ENCODE measurements at regions not wholly inside any gene's neighbourhood (a gene's known extent, or its start where the extent isn't known, plus 50 kb on each side); places are given as distances from the start of the nearest gene placed in this dataset.

- no peaks in the 10 kb centered on the region for H3K9me3 Mint-ChIP-seq (ENCODE audit: unreplicated experiment)
Observed at GRCh38 chr14:97328743-97329142, 531.6 kb downstream of the VRK1 start.

DNA sequence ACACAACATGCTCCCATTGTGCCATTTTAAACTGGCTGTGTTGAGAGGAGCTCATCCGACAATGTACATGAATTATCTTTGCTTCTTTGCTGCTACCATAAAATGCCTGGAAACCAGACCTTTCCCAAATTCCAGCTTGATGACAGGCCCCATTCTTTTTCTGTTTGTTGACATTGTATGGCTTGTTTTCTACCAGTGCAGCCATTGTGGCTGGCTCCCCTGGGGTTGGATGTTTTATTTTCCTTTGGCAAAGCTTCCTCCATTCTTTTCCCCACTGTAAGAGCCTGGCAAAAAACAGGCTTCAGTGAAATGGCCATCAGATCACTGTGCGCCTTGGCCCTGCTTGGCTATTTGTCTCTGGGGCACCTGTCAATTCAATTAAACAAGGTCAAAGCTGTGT lies 532.5 kb downstream of the VRK1 start:
- Mint-ChIP-seq H3K27me3 (ENCODE audit: low read depth, unreplicated experiment) (no peaks in the 10 kb centered on the region), H3K36me3 (ENCODE audit: low read depth, unreplicated experiment) (no peaks in the 10 kb centered on the region), H3K4me3 (ENCODE audit: unreplicated experiment) (no peak overlapping the region), H3K27ac (ENCODE audit: unreplicated experiment) (no peak overlapping the region), H3K4me1 (ENCODE audit: low read depth, unreplicated experiment) (no peaks in the 10 kb centered on the region), H3K9me3 (ENCODE audit: unreplicated experiment) (no peaks in the 10 kb centered on the region)
- no peak overlapping the region for H3K4me2 ChIP-seq (ENCODE audit: low read length)
- no peaks in the 10 kb centered on the region for H3K4me1 ChIP-seq (ENCODE audit: insufficient read depth, low read length)
- no peaks in the 10 kb centered on the region for H3K79me2 ChIP-seq (ENCODE audit: insufficient read depth, low read length)
- FAIRE-seq, result no peak
- no peak for DNase-seq (ENCODE audit: low read depth)
- no peaks in the 10 kb centered on the region for H3K9me3 ChIP-seq (ENCODE audit: insufficient read depth, low read depth, low read length)
- no peak overlapping the region for H3K4me3 ChIP-seq (ENCODE audit: insufficient read depth, low read depth, low read length)
- no peaks in the 10 kb centered on the region for H4K20me1 ChIP-seq (ENCODE audit: insufficient read depth, low read length)
- no peak for TF ChIP-seq CTCF (IDR thresholded peaks at IDR 0.05; ENCODE audit: insufficient read depth, low read depth, low read length)
- no peak for TF ChIP-seq EZH2 (IDR thresholded peaks at IDR 0.05; ENCODE audit: insufficient read depth, low read length)
- no peaks in the 10 kb centered on the region for H3K36me3 ChIP-seq (ENCODE audit: insufficient read depth, low read length)
- H3K27ac ChIP-seq (ENCODE audit: low read depth, low read length), result no peak overlapping the region
- no peaks in the 10 kb centered on the region for H3K27me3 ChIP-seq (ENCODE audit: insufficient read depth, low read length)
- no peak overlapping the region for H3K9ac ChIP-seq (ENCODE audit: low read length)
- H2AFZ ChIP-seq (ENCODE audit: low read depth, low read length), result no peak overlapping the region

More at GRCh38 chr14:97328743-97329142, 531.6 kb downstream of the VRK1 start:
- Histone ChIP-seq H3K9ac (ENCODE audit: low read length) (no peak overlapping the region), H3K79me2 (ENCODE audit: insufficient read depth, low read length) (no peaks in the 10 kb centered on the region), H4K20me1 (ENCODE audit: insufficient read depth, low read length) (no peaks in the 10 kb centered on the region), H3K4me1 (ENCODE audit: insufficient read depth, low read length) (no peaks in the 10 kb centered on the region), H3K27ac (ENCODE audit: low read depth, low read length) (no peak overlapping the region), H3K9me3 (ENCODE audit: insufficient read depth, low read depth, low read length) (no peaks in the 10 kb centered on the region), H3K4me2 (ENCODE audit: low read length) (no peak overlapping the region), H3K27me3 (ENCODE audit: insufficient read depth, low read length) (peaks cover under 1% of the 10 kb centered on the region), H2AFZ (ENCODE audit: low read depth, low read length) (no peak overlapping the region), H3K4me3 (ENCODE audit: insufficient read depth, low read depth, low read length) (no peak overlapping the region), H3K36me3 (ENCODE audit: insufficient read depth, low read length) (no peaks in the 10 kb centered on the region)
- no peaks in the 10 kb centered on the region for H3K4me1 Mint-ChIP-seq (ENCODE audit: low read depth, unreplicated experiment)
- FAIRE-seq (no peak), DNase-seq (ENCODE audit: low read depth) (no peak)
- H3K27ac Mint-ChIP-seq (ENCODE audit: unreplicated experiment), result no peak overlapping the region
- no peak overlapping the region for H3K4me3 Mint-ChIP-seq (ENCODE audit: unreplicated experiment)
- TF ChIP-seq CTCF (IDR thresholded peaks at IDR 0.05; ENCODE audit: insufficient read depth, low read depth, low read length) (no peak), EZH2 (IDR thresholded peaks at IDR 0.05; ENCODE audit: insufficient read depth, low read length) (no peak)
- no peaks in the 10 kb centered on the region for H3K27me3 Mint-ChIP-seq (ENCODE audit: low read depth, unreplicated experiment)
- no peaks in the 10 kb centered on the region for H3K36me3 Mint-ChIP-seq (ENCODE audit: low read depth, unreplicated experiment)

DNA sequence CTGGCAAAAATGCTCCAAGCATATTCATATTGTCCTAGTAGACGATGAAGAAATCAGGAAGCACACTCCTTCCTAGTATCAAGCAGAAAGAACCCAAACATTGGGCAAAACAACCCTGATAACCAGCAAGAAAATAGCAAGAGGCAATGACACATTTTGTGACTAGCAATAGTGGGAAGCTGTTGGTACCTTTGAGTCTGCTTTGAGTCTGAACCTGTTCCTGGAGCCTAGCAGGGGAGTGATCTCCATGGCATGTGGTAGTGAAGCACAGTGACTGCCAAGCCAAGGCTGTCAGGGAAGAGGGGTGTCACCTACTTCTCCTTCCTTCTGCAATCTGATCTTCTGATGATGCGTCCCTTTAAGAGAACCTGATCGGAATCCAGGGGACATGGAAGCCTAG lies 533.9 kb downstream of the VRK1 start:
- Histone ChIP-seq H3K4me1 (ENCODE audit: insufficient read depth, low read length) (no peaks in the 10 kb centered on the region), H3K4me2 (ENCODE audit: low read length) (no peak overlapping the region), H3K27me3 (ENCODE audit: insufficient read depth, low read length) (no peaks in the 10 kb centered on the region), H3K9me3 (ENCODE audit: insufficient read depth, low read depth, low read length) (peaks cover 2% of the 10 kb centered on the region), H3K36me3 (ENCODE audit: insufficient read depth, low read length) (no peaks in the 10 kb centered on the region), H3K27ac (ENCODE audit: low read depth, low read length) (no peak overlapping the region), H3K4me3 (ENCODE audit: insufficient read depth, low read depth, low read length) (no peak overlapping the region), H3K79me2 (ENCODE audit: insufficient read depth, low read length) (no peaks in the 10 kb centered on the region), H2AFZ (ENCODE audit: low read depth, low read length) (no peak overlapping the region), H3K9ac (ENCODE audit: low read length) (no peak overlapping the region), H4K20me1 (ENCODE audit: insufficient read depth, low read length) (no peaks in the 10 kb centered on the region)
- Mint-ChIP-seq H3K4me3 (ENCODE audit: unreplicated experiment) (no peak overlapping the region), H3K9me3 (ENCODE audit: unreplicated experiment) (no peaks in the 10 kb centered on the region), H3K27ac (ENCODE audit: unreplicated experiment) (no peak overlapping the region), H3K4me1 (ENCODE audit: low read depth, unreplicated experiment) (no peaks in the 10 kb centered on the region), H3K36me3 (ENCODE audit: low read depth, unreplicated experiment) (no peaks in the 10 kb centered on the region), H3K27me3 (ENCODE audit: low read depth, unreplicated experiment) (peaks cover 3% of the 10 kb centered on the region)
- no peak for DNase-seq (ENCODE audit: low read depth)
- FAIRE-seq, result no peak
- TF ChIP-seq CTCF (IDR thresholded peaks at IDR 0.05; ENCODE audit: insufficient read depth, low read depth, low read length) (no peak), EZH2 (IDR thresholded peaks at IDR 0.05; ENCODE audit: insufficient read depth, low read length) (no peak)

Measured in astrocyte (in vitro differentiated cells and primary cell).